GM21529 (cell line): ENCODE measurements at regions not wholly inside any gene's neighbourhood (a gene's known extent, or its start where the extent isn't known, plus 50 kb on each side); places are given as distances from the start of the nearest gene placed in this dataset.
A peak's percentile ranks its signal among the peaks of the same experiment; 100 is the strongest.
"Not testable (repeated sequence)": the region's sequence is repeated elsewhere in the genome, so short reads cannot be mapped to it uniquely, and the experiment has no call there.

Source experiments
- ATAC-seq: cut with Tn5 transposase; IDR thresholded peaks from one replicate; pipeline ENCODE4 v1.9.1; 2021; ENCODE audit not compliant: unreplicated experiment

DNA sequence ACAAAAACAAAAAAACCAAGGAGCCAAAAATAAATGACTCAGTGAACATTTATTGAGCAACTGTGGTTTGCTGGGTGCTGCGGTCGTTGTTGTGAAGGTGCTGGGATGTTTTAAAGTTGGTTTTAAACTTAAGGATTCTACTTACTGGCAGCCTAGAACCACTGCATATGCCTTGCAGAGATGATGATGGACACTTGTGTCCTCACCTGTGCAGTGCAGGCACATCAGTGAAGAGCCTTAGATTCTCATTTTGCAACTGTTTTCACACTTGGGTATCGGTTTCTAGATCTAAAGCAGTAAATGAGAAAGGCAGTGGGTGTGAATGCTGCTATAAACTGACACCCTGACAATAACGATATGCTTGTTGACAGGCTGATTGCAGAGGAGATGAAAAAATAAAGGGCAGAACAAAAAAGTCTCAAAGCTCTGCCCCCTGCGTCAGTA, 68.8 kb downstream of the UTRN start:
- peak; percentile 66 for ATAC-seq

DNA sequence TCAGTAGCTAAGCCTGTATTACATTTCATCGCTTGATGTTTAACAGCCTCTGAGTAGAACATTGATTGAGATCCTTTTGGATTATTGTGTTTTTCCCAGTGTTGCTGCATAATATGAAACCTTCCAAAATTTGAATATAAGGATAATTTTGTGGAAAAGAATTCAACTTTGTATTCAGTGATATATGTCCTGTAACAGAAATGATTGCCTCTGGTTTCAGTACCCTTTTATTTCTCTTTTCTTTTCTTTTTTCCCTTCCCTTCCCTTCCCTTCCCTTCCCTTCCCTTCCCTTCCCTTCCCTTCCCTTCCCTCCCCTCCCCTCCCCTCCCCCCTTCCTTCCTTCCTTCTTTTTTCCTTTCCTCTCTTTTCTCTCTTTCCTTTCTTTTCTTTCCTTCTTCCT, 74.6 kb downstream of the UTRN start:
- ATAC-seq: no peak

DNA sequence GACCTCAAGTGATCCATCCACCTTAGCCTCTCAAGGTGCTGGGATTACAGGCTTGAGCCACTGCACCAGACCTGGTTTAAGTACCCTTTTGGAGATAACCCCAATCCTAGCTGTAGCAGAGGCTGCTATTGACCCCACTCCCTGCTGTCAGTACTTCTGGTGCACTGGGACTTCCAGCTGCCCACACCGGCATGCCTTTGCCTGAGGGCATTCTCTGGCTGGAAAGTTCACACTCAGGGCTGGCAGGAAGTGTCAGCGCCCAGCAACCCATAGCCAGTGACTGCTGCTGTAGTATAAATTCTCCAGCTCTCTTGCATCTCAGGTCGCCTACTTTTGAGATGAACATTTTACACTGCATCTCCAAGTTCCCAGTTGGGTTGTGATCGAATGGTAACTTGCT, 75.3 kb downstream of the UTRN start:
- ATAC-seq: no peak

DNA sequence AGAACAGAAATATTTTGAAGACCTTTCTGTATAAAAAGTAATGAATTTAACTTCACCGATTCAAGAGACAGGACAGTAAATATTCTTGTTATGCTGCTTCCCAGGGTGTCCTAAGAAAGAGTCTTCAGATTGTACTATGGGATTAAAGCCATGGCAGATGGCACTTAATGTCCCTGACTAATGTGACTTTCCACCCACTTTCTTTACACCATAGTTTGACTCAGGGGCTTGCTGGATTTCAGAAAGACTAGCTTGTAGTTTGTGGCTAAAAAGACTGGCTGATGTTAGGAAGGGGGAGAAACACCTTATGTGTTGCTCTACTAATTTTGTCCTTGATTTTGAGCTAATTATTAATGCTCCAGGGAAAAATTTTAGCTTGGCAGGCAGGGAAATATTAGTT, 75.9 kb downstream of the UTRN start:
- ATAC-seq: no peak

DNA sequence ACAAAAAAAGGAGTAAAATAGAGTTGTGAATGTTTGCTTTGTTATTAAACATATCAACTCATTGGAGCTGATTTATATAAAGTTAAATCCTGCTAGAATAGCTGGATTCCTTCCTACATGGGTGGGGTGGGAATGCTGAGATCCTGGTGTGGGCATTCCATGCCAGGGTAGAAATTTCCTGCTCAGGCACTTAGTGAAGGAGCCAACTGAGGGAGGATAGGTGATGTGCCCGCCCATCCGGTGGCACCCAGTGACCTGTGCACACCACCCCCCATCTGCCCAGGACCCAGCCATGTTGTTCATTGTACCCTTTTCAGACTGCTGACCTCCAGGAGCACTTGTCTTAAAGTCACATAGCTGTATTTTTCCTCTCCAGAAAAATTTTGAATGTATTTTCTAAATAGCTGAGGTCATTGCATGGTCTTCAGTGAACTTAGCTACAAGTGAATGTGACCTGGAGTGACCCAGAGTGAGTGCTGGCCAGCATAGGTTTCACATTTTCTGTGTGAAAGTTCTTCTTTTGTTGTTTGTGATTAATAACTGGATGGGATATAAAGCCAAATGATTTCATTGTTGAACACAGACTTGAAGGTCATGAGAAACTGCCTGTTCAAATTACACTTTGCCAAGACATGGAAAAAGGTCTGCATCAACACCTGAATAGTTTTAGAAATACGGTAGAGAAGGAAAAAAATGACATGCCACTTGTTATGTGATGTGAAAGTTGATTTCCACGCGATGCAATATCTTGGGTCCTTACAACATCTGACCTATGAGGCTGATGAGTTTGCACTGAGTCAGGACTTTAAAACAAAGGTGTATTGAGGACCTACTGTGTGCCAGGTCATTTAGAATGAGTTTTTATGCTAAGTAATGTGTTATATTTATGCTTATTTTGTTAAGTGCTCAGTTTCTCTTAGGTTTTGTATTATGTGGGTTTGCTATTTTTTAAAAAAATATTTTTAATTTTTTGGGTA, 77.2 kb downstream of the UTRN start:
- no peak for ATAC-seq

DNA sequence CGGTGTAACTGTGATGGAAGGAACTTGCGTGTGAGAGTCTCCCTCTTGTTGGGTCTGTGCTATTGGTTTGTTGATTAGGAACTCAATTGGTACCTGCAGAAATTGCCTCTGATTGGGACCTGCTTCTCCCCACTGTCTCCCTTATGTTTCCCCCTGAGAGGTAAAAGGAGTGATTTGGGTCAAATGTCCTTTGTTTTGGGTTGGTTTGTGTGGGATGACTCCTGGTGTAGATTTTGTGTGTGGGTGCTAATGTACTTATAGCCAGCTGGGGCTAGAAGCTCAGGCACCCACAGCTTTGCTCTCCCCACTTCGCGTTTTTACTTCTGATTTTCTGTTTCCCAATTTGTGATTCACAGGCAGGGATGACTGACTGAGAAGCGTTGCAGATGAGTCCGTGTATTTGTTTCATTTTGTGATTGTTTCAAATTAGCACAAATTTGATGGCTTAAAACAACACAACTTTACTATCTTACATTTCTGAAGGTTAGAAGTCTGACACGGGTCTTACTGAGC, 79.1 kb downstream of the UTRN start:
- no peak for ATAC-seq

DNA sequence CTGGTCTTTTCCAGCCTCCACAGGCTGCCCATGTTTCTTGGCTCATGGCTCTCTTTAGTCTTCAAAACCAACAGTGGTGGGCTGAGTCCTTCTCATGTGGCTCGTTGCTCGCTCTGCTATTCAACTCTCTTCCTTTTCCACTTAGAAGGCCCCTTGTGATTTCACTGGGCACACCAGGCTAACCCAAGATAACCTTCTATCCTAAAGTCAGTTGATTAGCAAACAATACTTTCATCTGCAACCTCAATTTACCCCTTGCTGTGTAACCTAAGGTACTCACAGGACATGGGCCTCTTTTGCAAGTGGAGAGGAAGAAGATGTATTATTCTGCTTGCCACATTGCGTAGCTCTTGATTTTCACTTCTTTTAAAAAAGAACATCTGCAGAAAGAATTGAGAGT, 79.6 kb downstream of the UTRN start:
- ATAC-seq: no peak

DNA sequence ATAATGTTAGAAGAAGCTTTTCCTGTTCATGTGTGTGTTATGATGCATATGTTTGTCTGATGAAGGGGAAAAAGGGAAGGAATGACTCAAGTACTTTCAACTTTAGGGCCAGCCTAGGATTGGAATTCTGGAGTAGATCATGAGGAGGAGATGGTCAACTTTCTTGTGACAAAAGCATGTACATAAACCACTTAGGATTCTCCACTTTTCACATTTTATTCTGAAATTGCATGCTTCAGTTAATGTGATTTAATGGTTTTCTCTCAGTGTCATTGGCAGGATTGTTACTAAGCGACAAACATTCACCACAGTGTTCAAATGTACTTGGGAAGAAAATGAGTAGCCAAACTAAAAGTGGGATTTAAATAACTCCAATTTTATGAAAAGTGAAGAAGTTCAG, 80.1 kb downstream of the UTRN start:
- no peak for ATAC-seq

DNA sequence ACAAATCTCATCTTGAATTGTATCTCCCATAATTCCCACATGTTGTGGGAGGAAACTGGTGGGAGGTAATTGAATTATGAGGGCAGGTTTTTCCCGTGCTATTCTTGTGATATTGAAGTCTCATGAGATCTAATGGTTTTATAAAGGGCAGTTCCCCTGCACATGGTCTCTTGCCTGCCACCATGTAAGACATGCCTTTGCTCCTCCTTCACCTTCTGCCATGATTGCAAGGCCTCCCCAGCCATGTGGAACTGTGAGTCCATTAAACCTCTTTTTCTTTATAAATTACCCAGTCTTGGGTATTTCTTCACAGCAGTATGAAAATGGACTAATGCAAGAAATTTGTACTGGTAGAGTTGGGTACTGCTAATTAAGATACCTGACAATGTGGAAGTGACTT, 84.6 kb downstream of the UTRN start:
- ATAC-seq: not testable (repeated sequence)

DNA sequence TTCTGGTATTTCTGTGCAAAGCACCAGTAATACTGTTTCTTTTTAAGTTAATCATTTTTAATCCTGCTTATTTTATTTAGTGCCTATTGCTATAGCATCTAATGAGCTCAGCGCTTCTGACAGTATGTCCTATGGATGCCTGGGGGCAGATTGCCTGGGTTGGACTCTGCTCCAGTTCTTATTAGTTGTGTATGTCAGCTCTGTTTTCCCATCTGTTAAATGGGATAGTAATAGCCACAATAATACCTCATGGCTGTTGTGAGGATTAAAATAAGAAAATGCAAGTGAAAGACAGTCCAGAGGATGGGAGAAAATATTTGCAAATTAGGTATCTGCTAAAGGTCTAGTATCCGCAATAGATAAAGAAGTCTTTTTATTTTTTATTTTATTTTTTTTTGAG, 87.0 kb downstream of the UTRN start:
- ATAC-seq: no peak

DNA sequence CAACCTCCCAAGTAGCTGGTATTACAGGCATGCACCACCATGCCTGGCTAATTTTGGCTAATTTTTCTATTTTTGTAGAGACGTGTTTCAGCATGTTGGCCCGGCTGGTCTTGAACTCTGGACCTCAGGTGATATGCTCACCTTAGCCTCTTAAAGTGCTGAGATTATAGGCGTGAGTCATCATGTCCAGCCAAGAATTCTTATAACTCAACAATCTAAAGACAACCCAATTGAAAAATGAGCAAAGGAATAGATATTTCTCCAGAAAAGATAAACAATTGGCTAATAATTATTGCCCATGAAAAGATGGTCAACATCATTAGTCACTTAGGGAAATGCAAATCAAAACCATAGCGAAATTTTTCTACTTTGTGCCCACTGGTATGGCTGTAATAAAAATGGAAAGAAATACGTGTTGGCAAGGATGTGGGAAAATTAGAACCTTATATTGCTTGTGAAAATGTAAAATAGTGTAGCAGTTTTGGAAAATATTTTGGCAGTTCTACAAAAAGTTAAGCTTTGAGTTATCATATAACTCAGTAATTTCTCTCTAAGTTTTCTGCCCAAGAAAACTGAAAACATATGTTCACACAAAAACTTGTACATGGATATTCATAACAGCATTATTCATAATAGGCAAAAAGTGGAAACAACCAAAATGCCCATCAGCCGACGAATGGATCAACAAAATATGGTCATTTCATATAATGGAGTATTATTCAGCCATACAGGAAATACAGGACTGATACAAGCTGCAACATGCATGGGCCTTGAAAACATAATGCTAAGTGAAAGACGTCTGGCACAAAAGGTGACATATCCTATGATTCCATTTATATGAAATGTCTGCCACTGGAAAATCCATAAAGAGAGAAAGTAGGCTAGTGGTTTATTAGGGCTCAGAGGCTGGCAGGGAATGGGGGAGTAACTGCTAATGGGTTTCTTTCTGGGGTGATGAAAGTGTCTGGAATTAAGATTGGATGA, 87.8 kb downstream of the UTRN start:
- ATAC-seq: no peak

DNA sequence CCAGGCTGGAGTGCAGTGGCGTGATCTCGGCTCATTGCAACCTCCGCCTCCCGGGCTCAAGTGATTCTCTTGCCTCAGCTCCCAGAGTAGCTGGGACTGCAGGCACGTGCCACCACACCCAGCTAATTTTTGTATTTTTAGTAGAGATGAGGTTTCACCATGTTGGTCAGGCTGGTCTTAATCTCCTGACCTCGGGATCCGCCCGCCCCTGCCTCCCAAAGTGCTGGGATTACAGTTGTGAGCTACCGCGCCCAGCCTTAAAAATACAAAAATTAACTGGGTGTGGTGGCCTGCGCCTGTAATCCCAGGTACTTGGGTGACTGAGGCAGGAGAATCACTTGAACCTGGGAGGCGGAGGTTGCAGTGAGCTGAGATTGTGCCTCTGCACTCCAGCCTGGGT, 89.4 kb downstream of the UTRN start:
- ATAC-seq: not testable (repeated sequence)

DNA sequence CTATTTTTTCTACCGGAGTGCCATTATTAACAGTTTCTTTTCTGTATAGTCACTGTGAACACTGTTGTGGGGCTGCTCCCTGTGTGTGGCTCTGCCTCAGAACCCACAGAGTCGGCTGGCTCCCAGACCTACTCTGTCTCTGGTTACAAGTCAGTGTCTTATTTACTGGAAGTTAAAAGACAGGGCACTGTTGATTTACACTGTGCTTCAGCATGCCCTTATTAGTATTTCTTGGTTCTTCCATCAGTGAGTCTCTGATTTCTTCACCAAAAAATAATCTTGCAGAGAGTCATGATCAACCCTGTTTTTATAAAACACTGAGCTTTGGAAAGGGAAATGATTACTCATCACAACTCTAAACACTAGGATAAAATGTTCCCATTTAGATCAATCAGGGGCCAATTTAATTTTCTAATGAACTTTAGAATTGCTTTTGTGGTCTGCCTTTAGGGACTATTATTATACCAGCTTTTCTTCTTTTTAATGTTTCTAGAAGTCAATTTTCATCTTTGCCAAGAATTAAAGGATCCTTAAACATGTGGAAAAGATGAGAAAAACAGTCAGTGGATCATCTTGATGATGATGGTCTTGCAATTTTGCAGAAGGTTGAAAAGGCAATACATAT, 92.6 kb downstream of the UTRN start:
- ATAC-seq: no peak

DNA sequence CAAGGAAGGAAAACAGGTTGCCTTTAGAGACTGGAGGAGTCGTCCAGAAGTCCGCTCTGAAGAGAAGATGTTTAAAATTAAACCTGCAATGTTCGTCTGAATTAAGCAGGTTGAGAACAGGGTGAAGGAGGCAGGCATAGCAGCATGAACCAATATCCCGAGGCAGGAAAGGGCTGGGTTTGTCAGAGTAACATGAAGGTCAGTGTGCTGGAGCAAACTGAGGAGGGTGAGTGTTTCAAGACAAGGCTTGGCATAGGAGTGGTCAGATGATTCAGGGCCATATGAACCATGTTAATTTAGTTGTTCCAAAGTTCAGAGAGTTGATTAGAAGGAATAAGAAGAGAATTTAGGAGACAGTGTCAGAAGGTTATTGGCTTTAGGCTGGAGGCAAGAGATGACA, 93.3 kb downstream of the UTRN start:
- no peak for ATAC-seq

DNA sequence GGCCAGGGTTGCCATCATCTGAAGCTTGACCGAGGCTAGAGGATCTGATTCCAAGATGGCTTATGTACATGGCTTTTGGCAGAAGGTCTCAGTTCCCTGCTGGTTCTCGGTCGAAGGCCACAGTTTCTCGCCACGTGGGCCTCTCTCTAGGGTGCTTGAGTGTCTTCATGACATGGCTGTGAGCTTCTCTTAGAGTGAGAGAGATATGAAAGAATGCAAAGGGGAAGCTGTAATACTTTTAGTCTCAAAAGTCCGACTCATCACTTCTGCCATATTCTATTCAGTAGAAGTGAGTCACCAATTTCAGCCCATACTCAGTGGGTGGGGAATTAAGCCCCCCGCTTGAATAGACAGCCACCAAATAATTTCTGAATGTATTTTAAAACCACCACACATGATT, 94.2 kb downstream of the UTRN start:
- ATAC-seq: no peak

DNA sequence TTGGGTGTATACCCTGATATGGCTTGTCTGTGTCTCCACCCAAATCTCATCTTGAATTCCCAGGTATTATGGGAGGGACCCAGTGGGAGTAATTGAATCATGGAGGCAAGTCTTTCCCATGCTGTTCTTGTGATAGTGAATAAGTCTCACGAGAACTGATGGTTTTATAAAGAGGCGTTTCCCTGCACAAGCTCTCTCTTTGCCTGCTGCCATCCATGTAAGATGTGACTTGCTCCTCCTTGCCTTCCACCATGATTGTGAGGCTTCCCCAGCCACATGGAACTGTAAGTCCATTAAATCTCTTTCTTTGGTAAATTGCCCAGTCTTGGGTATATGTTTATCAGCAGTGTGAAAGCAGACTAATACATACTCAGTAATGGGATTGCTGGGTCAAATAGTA, 96.4 kb downstream of the UTRN start:
- ATAC-seq: not testable (repeated sequence)

DNA sequence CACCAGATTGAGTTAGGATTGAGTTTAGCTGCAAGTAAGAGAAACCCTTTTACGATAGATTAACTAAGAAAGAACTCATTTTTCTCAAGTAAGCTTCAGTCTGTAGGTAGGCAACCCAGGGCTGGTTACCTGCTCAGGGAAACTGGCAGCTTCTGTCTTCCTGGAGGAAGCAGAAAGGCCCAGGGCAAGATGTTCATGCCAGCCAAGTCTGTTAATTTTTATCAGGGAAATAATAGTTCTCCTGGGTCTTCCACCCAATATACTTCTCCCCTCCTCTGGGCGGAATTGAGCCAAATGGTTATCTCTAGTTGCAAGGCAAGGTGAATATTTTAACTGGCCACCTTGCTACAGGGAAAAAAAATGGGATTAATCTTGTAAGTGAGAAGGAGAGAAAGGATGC, 98.2 kb downstream of the UTRN start:
- ATAC-seq: no peak

DNA sequence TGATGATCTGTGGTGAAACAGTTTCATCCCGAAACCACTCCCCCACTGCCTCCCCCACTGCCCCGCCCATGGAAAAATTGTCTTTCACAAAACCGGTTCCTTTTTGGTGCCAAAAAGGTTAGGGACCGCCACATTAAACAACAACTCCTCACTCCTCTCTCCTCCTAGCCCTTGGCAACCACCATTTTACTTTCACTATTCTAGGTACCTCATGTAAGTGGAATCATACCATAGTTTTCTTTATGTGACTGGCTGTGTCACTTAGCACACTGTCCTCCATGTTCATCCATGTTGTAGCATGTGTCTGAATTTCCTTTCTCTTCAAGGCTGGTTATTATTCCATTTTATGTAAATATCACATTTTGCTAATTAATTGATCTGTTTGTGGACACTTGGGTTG, 99.3 kb downstream of the UTRN start:
- no peak for ATAC-seq

DNA sequence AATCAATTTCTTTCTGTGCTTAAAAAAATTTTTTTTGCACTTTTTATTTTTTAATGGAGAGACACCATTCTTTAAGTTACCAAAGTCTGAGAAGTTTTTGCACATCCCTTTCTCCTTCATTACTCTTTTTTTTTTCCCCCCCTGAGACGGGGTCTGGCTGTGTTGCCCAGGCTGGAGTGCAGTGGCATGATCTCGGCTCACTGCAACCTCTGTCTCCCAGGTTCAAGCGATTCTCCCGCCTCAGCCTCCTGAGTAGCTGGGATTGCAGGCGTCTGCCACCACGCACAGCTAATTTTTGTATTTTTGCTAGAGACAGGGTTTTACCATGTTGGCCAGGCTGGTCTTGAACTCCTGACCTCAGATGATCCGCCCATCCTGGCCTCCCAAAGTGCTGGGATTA, 104.3 kb downstream of the UTRN start:
- not testable (repeated sequence) for ATAC-seq

DNA sequence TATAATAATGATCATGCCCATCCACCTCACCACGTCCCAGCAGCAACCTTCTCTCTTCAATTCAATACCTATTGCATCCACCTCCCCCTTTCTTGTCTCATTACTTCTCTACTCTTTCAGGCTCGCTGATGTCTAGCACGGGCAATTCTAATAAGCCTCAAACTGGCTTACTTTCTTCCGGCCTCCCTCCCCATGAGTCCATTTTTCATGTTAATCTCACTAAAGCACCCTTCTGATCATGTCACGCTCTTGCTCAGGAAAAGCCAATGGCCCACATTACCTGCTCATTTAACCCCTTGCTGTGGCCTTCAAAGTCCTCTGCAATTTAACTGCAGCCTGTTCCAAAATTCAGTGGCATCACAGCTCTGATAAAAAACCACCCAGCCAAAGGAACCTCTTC, 105.1 kb downstream of the UTRN start:
- ATAC-seq: no peak

DNA sequence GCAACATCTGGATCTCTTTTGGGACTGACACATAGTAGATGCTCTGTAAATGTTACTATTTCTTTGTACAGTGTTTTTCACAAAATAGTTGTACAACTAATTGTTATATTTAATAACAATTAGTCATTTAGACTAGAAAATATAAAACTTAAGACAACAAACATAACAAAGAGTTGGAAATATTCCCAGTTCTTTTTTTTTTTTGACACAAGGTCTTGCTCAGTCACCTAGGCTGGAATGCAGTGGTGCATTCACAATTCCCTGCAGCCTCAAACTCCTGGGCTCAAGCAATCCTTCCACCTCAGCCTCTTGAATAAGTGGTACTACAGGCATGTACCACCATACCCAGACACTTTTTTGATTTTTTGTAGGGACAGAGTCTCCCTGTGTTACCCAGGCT, 105.8 kb downstream of the UTRN start:
- ATAC-seq: no peak
